Loucy (cell line): ENCODE measurements at regions not wholly inside any gene's neighbourhood (a gene's known extent, or its start where the extent isn't known, plus 50 kb on each side); places are given as distances from the start of the nearest gene placed in this dataset.

Source experiments
- EZH2phosphoT487 ChIP-seq: fragments of 200-600 bp; IDR thresholded peaks from 2 replicates; pipeline ENCODE4 v1.6.1; 2018; ENCODE audit warnings: antibody characterized with exemption, mild to moderate bottlenecking, moderate library complexity, borderline replicate concordance
- TF ChIP-seq, protein P1 (sequence below): fragments of 200-600 bp; sonication (generic); conservative IDR thresholded peaks from 2 replicates; pipeline ENCODE4 v1.5.1; 2014; ENCODE audit warnings: mild to moderate bottlenecking, antibody characterized with exemption, low read length

DNA sequence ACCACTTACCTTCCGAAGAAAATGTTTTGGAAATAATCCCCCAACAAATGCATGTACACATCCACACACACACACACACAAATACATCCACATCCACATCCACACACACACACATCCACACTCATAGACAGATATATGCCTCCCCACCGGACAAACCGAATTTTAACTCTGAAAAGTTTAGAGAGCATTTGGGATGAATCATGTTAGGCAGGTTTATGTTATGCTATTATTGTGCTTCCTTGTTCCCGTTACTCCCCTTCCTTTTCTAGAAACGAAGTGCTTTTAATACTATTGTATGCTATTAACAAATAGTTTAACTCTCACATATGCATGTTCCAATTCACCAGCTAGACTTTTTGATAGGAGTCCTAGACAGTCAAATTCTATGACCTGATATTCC, 91.5 kb downstream of the FAS start:
- TF ChIP-seq, protein P1, sequence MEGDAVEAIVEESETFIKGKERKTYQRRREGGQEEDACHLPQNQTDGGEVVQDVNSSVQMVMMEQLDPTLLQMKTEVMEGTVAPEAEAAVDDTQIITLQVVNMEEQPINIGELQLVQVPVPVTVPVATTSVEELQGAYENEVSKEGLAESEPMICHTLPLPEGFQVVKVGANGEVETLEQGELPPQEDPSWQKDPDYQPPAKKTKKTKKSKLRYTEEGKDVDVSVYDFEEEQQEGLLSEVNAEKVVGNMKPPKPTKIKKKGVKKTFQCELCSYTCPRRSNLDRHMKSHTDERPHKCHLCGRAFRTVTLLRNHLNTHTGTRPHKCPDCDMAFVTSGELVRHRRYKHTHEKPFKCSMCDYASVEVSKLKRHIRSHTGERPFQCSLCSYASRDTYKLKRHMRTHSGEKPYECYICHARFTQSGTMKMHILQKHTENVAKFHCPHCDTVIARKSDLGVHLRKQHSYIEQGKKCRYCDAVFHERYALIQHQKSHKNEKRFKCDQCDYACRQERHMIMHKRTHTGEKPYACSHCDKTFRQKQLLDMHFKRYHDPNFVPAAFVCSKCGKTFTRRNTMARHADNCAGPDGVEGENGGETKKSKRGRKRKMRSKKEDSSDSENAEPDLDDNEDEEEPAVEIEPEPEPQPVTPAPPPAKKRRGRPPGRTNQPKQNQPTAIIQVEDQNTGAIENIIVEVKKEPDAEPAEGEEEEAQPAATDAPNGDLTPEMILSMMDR, result no peak
- no peak for TF ChIP-seq EZH2phosphoT487
